ENCODE measurements at regions not wholly inside any gene's neighbourhood (a gene's known extent, or its start where the extent isn't known, plus 50 kb on each side); places are given as distances from the start of the nearest gene placed in this dataset.
"Not testable (repeated sequence)": the region's sequence is repeated elsewhere in the genome, so short reads cannot be mapped to it uniquely, and the experiment has no call there.

- DNase-seq: no peak
These were observed 501.7 kb upstream of the POT1 start for GRCh38 chr7:125431349-125431748.

- no peak for DNase-seq
These were observed 500.4 kb upstream of the POT1 start for GRCh38 chr7:125430013-125430412.

GRCh38 chr7:125427676-125428075, 498.1 kb upstream of the POT1 start:
- no peak for DNase-seq

GRCh38 chr7:125425506-125425905, 495.9 kb upstream of the POT1 start:
- DNase-seq: no peak

- DNase-seq: no peak
These were observed 495.1 kb upstream of the POT1 start for GRCh38 chr7:125424721-125425120.

- DNase-seq: no peak
These were observed 494.0 kb upstream of the POT1 start for GRCh38 chr7:125423458-125424155.

- DNase-seq: not testable (repeated sequence)
These were observed 491.8 kb upstream of the POT1 start for GRCh38 chr7:125421407-125421806.

GRCh38 chr7:125412890-125413665, 483.5 kb upstream of the POT1 start:
- DNase-seq: no peak

- no peak for DNase-seq
These were observed 480.3 kb upstream of the POT1 start for GRCh38 chr7:125409921-125410320.

- DNase-seq: no peak
These were observed 476.5 kb upstream of the POT1 start for GRCh38 chr7:125406111-125406510.

GRCh38 chr7:125399408-125399807, 469.8 kb upstream of the POT1 start:
- DNase-seq: no peak

GRCh38 chr7:125396466-125397151, 467.0 kb upstream of the POT1 start:
- DNase-seq: no peak

- DNase-seq: no peak
These were observed 462.3 kb upstream of the POT1 start for GRCh38 chr7:125391921-125392320.

- DNase-seq: no peak
These were observed 461.4 kb upstream of the POT1 start for GRCh38 chr7:125390981-125391380.

GRCh38 chr7:125386211-125386610, 456.6 kb upstream of the POT1 start:
- DNase-seq: no peak

GRCh38 chr7:125383324-125383723, 453.7 kb upstream of the POT1 start:
- no peak for DNase-seq

- no peak for DNase-seq
These were observed 452.8 kb upstream of the POT1 start for GRCh38 chr7:125382401-125382800.

GRCh38 chr7:125375942-125376341, 446.3 kb upstream of the POT1 start:
- no peak for DNase-seq

- no peak for DNase-seq
These were observed 440.9 kb upstream of the POT1 start for GRCh38 chr7:125370502-125370901.

GRCh38 chr7:125363873-125364272, 434.2 kb upstream of the POT1 start:
- DNase-seq: no peak

GRCh38 chr7:125358551-125359167, 429.0 kb upstream of the POT1 start:
- DNase-seq: no peak

- no peak for DNase-seq
These were observed 428.2 kb upstream of the POT1 start for GRCh38 chr7:125357676-125358455.

- peak; percentile 12 for DNase-seq
These were observed 426.3 kb upstream of the POT1 start for GRCh38 chr7:125355899-125356298.

All from SIG-M5 (cell line).